ENCODE measurements at regions not wholly inside any gene's neighbourhood (a gene's known extent, or its start where the extent isn't known, plus 50 kb on each side); places are given as distances from the start of the nearest gene placed in this dataset.
A peak's percentile ranks its signal among the peaks of the same experiment; 100 is the strongest.

DNA sequence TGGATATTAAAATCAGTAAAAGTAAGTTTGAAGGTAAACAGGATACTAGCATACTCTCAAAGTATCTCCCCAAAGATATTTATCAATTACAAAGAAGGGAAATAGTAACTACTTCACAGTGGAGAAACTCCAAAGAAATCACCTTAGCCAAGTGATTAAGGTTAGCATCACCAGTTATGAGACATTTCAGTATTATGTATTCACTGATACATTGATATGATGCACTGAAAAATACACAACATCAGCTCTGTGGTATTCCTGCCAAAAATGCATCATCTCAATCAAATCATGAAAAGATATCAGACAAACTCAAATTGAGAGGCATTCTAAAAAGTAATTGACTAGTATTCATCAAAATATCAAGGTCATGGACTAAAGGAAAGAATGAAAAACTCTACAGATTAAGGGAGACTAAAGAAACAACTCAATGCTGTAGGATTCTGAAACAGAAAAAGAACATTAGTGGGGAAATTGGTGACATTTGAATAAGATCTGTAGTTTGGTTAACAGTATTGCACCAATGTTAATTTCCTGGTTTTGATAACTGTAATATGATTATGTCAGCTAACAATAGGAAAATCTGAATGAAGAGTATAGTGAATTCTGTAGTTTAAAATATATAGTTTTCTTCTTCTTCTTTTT is 215.4 kb downstream of the UACA start:
- H3K27me3 Mint-ChIP-seq: no peaks in the 10 kb centered on the region
- H3K4me1 Mint-ChIP-seq: peaks cover 39% of the 10 kb centered on the region
- no peak for DNase-seq
- H3K9me3 Mint-ChIP-seq: no peaks in the 10 kb centered on the region
- H3K4me3 Mint-ChIP-seq: no peak overlapping the region
- peak; percentile 81 for ATAC-seq
- H3K27ac Mint-ChIP-seq: peak overlapping the region; percentile 81
- H3K36me3 Mint-ChIP-seq (ENCODE audit: low read depth): no peaks in the 10 kb centered on the region

DNA sequence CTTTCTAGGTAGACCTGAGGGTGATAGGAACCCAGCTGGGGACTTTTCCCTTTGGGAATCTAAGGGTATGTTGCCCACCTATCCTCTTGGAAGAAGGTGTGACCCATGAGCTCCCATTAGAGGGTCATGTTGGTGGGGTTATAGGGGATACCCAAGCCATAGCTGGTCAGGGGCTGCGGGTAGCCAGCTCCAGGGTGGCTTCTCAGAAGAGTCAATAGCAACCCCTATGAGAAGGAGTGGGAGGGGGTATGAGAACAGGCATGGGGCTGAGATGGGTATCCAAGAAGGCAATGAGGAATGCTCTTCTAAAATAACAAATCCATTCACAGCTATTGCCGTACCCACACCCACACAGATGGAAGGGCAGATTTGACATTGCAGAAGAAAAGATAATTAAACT is 217.8 kb downstream of the UACA start:
- no peak for ATAC-seq
- no peaks in the 10 kb centered on the region for H3K36me3 Mint-ChIP-seq (ENCODE audit: low read depth)
- DNase-seq: no peak
- peaks cover 3% of the 10 kb centered on the region for H3K27me3 Mint-ChIP-seq
- no peak overlapping the region for H3K4me3 Mint-ChIP-seq
- no peaks in the 10 kb centered on the region for H3K9me3 Mint-ChIP-seq
- H3K4me1 Mint-ChIP-seq: peaks cover 39% of the 10 kb centered on the region
- no peak overlapping the region for H3K27ac Mint-ChIP-seq

DNA sequence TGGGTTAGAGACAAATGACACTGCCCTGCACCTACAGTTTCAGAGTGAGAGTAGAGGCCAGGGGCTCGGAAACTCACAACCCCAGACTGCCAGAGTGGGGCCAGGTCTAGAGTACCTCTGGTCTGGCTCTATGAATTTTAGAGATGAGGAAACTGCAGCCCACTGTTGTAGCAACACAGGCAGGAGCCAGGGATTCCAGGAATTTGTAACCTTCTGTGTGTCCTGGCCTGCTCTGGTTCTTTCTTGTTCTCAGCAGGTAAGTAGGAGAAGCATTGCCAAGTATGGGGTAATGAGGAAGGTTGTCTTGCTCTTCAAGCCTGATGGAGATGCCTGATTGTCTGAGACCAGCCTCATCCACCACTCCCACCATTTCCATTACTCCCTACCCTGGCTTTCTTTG is 221.8 kb downstream of the UACA start:
- Mint-ChIP-seq H3K4me3 (no peak overlapping the region), H3K27ac (no peak overlapping the region), H3K9me3 (no peaks in the 10 kb centered on the region), H3K27me3 (peaks cover 10% of the 10 kb centered on the region), H3K36me3 (ENCODE audit: low read depth) (no peaks in the 10 kb centered on the region), H3K4me1 (peaks cover 25% of the 10 kb centered on the region)
- ATAC-seq: no peak
- DNase-seq: no peak

DNA sequence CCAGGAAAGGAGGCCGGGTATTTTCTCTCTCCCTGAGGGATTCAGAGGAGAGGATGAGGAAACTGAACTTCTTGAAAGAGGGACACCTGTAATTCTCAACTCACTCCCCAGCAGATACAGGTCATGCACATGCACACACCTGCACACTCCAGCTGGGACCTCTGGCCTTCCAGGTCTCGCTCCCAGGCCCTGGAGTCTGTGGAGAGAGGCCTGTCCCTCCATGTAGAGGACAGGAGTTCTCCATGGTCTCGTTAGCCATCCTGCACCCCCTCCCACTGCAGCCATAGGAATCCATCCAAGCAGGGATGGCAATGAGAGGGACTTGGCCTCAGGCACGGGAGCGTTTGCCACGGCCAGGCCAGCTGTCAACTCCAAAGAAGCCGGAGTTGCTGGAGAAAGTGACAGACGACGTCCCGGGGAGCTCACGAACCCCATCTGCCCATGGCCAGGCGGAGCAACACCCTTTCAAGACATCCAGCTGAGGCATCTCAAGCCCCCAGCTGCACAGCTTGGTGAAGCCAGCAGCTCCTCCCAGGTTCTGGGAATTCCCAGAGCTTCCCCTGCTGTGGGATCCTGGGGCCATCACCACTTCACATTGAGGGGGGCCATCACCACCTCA is 223.3 kb downstream of the UACA start:
- peaks cover 10% of the 10 kb centered on the region for H3K27me3 Mint-ChIP-seq
- H3K4me3 Mint-ChIP-seq: no peak overlapping the region
- H3K9me3 Mint-ChIP-seq: no peaks in the 10 kb centered on the region
- DNase-seq (no peak), ATAC-seq (no peak)
- H3K36me3 Mint-ChIP-seq (ENCODE audit: low read depth): no peaks in the 10 kb centered on the region
- H3K4me1 Mint-ChIP-seq: peaks cover 25% of the 10 kb centered on the region
- H3K27ac Mint-ChIP-seq: no peak overlapping the region

DNA sequence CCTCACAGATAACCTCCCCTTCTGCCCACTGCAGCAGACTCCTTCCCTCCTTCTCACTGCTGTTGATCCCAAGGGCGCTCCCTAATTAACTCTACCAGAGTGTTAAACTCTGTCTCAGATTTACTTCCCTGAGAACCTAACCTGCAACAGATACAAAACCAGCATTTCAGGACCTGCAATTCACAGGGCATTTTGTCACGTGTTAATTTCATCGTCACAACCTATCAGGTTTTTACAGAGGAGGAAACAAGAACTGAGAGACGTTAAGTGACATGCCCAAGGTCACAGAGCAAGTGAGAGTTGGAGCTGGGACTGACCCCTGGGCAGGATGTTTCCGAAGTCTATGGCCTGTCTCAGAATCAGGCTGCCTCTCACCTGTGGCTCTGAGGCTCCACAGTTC is 223.9 kb downstream of the UACA start:
- no peak for ATAC-seq
- Mint-ChIP-seq H3K4me3 (no peak overlapping the region), H3K27me3 (peaks cover 10% of the 10 kb centered on the region), H3K9me3 (no peaks in the 10 kb centered on the region), H3K36me3 (ENCODE audit: low read depth) (no peaks in the 10 kb centered on the region), H3K4me1 (peaks cover 28% of the 10 kb centered on the region), H3K27ac (no peak overlapping the region)
- no peak for DNase-seq

DNA sequence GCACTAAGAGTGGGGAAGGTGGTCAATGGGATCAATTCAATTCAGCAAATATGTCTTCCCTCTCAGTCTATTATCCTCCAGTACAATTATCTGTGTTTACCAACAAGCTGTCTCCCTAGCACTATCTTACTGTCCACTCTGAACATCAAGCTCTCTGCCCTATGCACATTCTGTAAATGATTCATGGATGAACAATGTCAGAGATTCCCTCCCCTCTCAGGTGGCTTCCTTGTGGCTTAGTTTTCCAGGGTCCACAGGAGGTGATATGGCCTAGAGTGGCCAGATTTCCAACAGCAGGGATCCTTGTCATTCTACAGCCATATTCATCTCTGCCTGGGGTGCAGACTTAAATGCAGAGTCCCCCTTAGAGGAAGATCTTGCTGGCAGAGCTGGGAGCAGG is 225.1 kb downstream of the UACA start:
- peaks cover 38% of the 10 kb centered on the region for H3K4me1 Mint-ChIP-seq
- H3K9me3 Mint-ChIP-seq: no peaks in the 10 kb centered on the region
- no peak overlapping the region for H3K27ac Mint-ChIP-seq
- H3K36me3 Mint-ChIP-seq (ENCODE audit: low read depth): no peaks in the 10 kb centered on the region
- H3K27me3 Mint-ChIP-seq: peaks cover 10% of the 10 kb centered on the region
- no peak for ATAC-seq
- no peak overlapping the region for H3K4me3 Mint-ChIP-seq
- DNase-seq: no peak

DNA sequence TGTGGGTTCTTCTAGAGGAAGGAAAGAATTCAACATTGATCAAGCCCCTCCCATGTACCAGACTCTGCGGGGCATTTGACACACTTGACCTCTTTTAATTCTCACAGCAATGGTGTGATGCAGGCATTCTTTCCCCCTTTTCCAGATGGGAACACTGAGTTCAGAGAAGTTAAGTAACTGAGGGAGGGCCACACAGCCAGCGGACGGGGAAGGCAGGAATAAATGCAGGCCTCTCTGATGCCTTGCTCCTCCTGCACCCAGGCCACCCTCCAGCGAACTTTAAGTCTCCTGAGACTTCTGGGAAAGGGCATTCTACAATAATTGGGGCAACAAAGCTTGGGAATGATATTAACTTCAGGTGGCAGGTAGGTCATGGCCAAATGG is 227.4 kb downstream of the UACA start:
- H3K27ac Mint-ChIP-seq: peak overlapping the region; percentile 87
- DNase-seq (no peak), ATAC-seq (no peak)
- H3K36me3 Mint-ChIP-seq (ENCODE audit: low read depth): no peaks in the 10 kb centered on the region
- H3K4me1 Mint-ChIP-seq: peaks cover 42% of the 10 kb centered on the region
- H3K4me3 Mint-ChIP-seq: peak overlapping the region; percentile 69
- H3K27me3 Mint-ChIP-seq: peaks cover 10% of the 10 kb centered on the region
- H3K9me3 Mint-ChIP-seq: no peaks in the 10 kb centered on the region

DNA sequence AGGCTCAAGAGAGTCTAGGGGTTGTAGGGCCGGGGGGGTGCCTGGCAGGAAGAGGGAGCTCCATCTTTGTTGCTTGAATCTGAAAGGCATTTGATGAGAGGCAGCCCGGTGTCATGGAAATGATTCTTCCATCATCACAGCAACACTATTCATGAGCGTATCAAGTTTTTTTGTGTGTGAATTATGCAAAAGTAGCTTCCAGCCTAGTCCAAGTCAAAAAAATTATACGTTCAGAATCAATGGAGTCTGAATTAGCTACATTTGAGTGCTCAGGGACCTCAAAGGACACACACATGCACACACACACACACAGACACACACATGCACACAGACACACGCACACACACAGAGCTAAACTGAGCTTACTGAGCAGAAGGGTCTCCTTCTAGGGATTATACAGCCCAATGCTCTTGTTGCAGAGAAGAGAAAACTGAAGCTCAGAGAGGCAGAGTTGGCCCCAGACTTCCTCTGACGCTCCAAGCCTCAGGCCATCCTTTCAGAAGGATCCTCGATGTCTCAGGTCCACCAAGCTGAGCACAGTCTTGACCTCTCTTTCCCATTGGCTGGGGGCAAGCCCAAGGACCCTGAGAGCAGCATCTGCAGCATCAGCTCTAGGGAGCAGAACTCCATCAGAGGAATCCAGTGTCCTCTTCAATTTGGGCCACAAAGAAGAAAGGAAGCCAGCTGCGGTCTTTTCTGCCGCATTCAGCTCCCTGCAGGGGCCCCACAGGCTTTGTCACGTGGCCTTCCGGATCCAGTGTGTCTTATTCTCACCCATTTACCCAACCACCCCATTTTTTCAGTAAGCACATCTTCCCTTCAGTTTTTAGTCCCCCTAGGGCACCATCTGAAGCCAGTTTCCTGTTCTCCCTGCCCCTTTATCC is 228.0 kb downstream of the UACA start:
- Mint-ChIP-seq H3K9me3 (no peaks in the 10 kb centered on the region), H3K4me1 (peaks cover 41% of the 10 kb centered on the region), H3K27ac (peak overlapping the region; percentile 87), H3K4me3 (peak overlapping the region; percentile 69), H3K27me3 (peaks cover 5% of the 10 kb centered on the region), H3K36me3 (ENCODE audit: low read depth) (no peaks in the 10 kb centered on the region)
- DNase-seq: peak; percentile 54
- ATAC-seq: peak; percentile 54

DNA sequence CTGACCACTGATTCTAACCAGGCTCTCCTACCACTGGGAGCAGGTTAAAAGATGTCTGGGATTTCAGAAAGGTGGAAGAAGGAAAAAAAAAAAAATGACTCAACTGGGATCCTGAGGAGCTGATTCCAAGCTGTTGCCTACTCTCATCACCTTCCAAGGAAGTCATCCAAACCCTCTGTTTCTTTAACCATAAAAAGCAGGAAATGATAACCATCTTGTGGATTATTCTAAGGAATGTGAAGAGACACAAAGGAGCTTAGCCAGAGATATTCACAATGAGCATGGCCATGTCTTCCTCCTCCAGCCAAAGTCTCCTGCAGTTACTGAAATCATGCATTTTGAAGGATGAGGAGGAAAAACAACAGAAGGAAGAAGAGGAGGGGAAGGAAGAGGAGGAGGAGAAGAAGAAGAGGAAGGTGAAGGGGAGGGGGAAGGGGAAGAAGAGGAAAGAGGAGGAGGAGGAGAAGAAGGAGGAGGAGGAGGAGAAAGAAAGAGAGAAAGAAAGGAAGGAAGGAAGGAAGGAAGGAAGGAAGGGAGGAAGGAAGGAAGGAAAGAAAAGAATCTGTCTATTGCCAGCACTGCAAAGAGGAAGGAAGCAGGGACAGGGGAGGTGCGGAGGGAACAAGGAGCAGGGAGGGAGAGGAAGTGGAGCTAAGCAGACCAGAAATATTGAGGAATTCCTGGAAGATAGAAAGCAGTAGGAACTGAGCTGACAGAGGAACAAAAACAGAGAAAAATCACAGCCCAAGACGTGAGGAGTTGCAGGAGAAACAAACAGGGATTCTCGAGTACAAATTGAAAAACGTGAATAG is 229.2 kb downstream of the UACA start:
- Mint-ChIP-seq H3K36me3 (ENCODE audit: low read depth) (no peaks in the 10 kb centered on the region), H3K27me3 (peaks cover 5% of the 10 kb centered on the region), H3K4me3 (peak overlapping the region; percentile 69), H3K27ac (peak overlapping the region; percentile 50), H3K4me1 (peaks cover 53% of the 10 kb centered on the region), H3K9me3 (no peaks in the 10 kb centered on the region)
- ATAC-seq (no peak), DNase-seq (no peak)

DNA sequence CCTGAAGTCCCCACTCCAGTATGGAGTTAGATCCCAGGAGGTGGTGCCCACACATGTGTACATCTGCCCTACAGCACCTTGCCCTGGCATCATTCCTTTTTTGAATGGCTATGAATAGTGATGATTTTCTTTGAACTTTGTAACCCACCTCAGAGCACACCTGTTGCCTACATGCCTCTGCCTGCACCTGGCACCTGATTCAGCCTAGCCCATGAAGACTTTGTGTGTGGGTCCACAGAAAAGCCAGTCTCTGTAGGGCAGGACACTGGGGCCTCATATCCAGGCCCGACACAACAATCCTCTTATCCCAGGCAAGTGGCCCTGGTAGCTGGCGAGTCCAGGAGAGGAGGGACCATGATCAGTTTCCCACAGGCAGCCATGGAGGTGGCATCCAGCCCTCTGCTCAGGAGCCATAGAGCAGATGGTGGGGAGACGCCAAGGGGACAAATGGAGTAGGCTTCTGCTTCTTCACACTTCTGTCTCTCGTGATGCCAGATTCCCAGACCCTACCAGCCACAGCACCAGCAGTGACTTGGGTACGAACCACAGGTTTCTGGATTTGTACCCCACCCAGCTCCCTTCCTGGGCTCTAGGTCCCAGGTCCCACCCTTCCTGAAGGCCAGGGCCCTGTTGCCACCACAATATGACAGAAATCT is 230.7 kb downstream of the UACA start:
- Mint-ChIP-seq H3K27ac (no peak overlapping the region), H3K4me1 (peaks cover 65% of the 10 kb centered on the region)
- no peak for ATAC-seq

DNA sequence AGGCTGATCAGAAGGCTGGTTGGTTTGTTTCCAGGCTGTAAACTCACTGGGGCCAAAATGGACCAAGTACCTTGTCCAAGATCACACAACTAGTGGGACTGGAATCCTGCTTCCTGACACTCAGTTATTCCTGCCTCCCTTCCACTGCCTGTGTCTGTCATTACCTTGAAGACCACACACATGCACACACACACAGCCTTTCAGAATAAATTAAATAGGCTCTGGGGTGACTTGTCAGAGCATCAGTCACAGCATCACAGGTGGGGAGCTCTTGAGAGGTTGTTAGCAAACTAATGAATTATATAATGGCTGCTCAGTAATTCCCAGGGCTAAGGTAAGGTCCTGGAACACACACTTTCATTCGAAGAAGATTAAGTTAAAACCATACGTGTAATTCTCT is 231.8 kb downstream of the UACA start:
- Mint-ChIP-seq H3K27me3 (no peaks in the 10 kb centered on the region), H3K9me3 (peaks cover 4% of the 10 kb centered on the region)

More for the DNA sequence above, 230.7 kb downstream of the UACA start:
- H3K4me3 Mint-ChIP-seq: no peak overlapping the region
- no peaks in the 10 kb centered on the region for H3K27me3 Mint-ChIP-seq
- peaks cover 4% of the 10 kb centered on the region for H3K9me3 Mint-ChIP-seq
- H3K36me3 Mint-ChIP-seq (ENCODE audit: low read depth): peaks cover 2% of the 10 kb centered on the region
- no peak for DNase-seq

DNA sequence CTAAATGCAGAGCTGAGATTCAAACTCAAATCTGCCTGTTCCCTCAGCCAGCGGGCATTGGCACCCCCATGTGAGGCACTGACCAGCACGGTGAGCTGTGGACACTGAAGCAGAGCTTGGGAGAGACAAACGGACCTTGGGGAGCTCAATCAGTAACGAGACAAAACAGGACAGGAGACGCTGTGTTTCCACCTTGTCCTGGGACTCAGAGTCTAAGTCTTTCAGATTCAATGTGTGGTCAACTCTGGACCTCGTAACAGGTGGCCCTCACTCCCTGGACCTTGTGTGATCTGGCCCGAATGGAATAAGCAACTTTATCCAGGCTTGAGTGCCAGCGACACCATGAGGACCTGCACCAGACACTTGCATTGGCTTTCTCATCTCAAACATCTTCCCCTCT is 232.5 kb downstream of the UACA start:
- Mint-ChIP-seq H3K9me3 (peaks cover 4% of the 10 kb centered on the region), H3K4me3 (no peak overlapping the region), H3K27me3 (no peaks in the 10 kb centered on the region), H3K36me3 (ENCODE audit: low read depth) (peaks cover 2% of the 10 kb centered on the region), H3K27ac (no peak overlapping the region), H3K4me1 (peaks cover 74% of the 10 kb centered on the region)
- DNase-seq: no peak
- ATAC-seq: no peak

More for the DNA sequence above, 231.8 kb downstream of the UACA start:
- DNase-seq: no peak
- H3K36me3 Mint-ChIP-seq (ENCODE audit: low read depth): peaks cover 2% of the 10 kb centered on the region
- no peak overlapping the region for H3K4me3 Mint-ChIP-seq
- no peak overlapping the region for H3K27ac Mint-ChIP-seq
- H3K4me1 Mint-ChIP-seq: peaks cover 74% of the 10 kb centered on the region
- no peak for ATAC-seq

DNA sequence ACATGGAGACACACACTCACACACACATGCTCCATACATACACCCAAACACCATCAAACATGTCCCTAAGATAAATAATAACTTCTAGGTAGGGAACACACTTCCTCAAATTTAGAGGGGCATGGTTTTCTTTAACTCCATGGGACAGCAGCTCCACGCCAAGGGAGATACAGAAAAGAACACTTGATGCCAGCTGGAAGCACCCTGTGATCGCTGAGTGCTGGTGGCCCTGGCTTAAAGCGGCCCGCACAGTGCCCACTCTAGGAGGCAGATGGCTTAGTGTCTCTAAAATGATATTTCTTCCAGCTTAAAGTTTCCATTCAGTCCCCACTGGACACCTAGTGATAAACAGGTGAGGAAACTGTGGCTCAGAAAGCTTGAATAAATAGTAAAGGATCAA is 232.9 kb downstream of the UACA start:
- Mint-ChIP-seq H3K36me3 (ENCODE audit: low read depth) (peaks cover 2% of the 10 kb centered on the region), H3K27ac (no peak overlapping the region), H3K4me3 (no peak overlapping the region), H3K27me3 (no peaks in the 10 kb centered on the region), H3K9me3 (peaks cover 4% of the 10 kb centered on the region), H3K4me1 (peaks cover 74% of the 10 kb centered on the region)
- ATAC-seq (no peak), DNase-seq (no peak)

DNA sequence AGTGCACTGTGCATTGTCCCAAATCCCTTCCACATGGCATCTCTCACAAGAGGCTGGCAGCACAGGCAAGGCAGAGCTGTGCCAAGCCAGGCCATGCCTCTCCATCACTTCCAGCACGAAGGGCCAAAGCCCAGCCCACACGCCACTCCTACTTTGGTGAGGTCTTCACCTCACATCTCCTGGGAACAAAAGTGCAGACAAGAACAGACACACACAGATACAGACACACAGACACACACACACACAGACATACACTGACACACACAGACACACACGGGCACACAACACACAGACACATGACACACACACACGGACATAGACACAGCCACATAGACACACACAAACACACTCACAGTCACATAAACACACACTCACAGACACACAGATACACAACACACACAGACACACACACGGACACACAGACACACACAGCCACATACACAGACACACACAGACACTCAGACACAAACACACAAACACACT is 233.3 kb downstream of the UACA start:
- Mint-ChIP-seq H3K36me3 (ENCODE audit: low read depth) (peaks cover 2% of the 10 kb centered on the region), H3K9me3 (peaks cover 4% of the 10 kb centered on the region), H3K27ac (no peak overlapping the region), H3K4me3 (no peak overlapping the region), H3K27me3 (no peaks in the 10 kb centered on the region), H3K4me1 (peaks cover 71% of the 10 kb centered on the region)
- DNase-seq: no peak
- ATAC-seq: no peak

Data from activated naive CD8-positive, alpha-beta T cell treated with anti-CD3 and anti-CD28 coated beads, Interleukin-2, amount 50 U/mL, for 24 hours (primary cell).